OCI-LY7 (cell line): ENCODE measurements at regions not wholly inside any gene's neighbourhood (a gene's known extent, or its start where the extent isn't known, plus 50 kb on each side); places are given as distances from the start of the nearest gene placed in this dataset.

Experiments
- CTCF ChIP-seq: fragments of 200-600 bp; sonication (generic); conservative IDR thresholded peaks from 2 replicates; pipeline ENCODE4 v1.5.1; 2014; ENCODE audit warnings: mild to moderate bottlenecking, antibody characterized with exemption, low read length, moderate library complexity, mixed read lengths
- EZH2phosphoT487 ChIP-seq: fragments of 200-600 bp; sonication (generic); IDR thresholded peaks from 2 replicates; pipeline ENCODE4 v1.6.1; 2018; ENCODE audit warnings: low read depth, borderline replicate concordance, mild to moderate bottlenecking, mixed run types, antibody characterized with exemption, low read length, moderate library complexity, mixed read lengths

- TF ChIP-seq CTCF (no peak), EZH2phosphoT487 (no peak)
Measured at GRCh38 chr1:36689992-36690391, 207.3 kb upstream of the CSF3R start.
